ENCODE measurements at regions not wholly inside any gene's neighbourhood (a gene's known extent, or its start where the extent isn't known, plus 50 kb on each side); places are given as distances from the start of the nearest gene placed in this dataset.

DNA sequence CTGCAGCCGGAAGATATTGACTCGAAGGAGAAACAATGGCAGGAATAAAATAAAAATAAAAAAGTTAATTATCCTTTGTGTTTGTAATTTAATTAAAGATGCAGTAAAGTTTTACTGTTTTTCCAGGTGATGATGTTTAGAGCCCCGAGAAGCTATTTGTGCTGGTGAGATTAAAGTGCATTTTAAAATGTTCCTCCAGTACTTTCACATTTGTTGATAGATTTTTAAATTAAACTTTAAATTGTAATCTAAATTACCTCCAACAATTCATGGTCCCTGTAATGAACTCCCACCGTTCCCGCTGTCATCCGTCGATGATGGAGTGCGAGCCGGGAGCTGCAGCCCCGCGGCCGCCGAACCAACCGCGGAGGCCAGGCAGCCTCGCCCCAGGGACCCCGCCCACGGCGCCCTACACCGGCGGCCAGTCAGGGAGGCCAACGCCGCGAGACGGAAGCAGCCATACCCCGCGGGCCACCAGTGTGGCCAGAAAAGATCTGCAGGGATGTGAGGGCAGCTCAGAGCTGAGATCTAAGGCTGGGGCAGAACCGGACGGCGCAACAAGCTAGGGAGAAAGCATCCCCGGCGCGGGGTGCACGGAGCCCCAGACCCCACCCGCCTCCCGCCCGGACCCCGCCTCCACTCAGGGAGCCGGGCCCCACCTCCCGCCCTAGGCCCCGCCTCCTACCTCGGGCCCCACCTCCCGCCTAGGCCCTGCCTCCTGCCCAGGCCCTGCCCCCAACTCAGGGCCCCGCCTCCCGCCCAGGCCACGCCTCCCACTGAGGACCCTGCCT, 104.0 kb downstream of the FAM53A start (continued):
- no peak for TF ChIP-seq ZNF398 (CRISPR knock-in tag; IDR thresholded peaks at IDR 0.05)
- TF ChIP-seq ZNF584 (CRISPR knock-in tag; IDR thresholded peaks at IDR 0.05; ENCODE audit: low read depth) = no peak
- no peak for TF ChIP-seq ZC3H4 (CRISPR knock-in tag; IDR thresholded peaks at IDR 0.05; ENCODE audit: borderline replicate concordance)
- peak; percentile 44; the same call in 1 of the 2 replicates for TF ChIP-seq POLR2A (conservative IDR thresholded peaks at IDR 0.05)
- TF ChIP-seq SRSF3 (IDR thresholded peaks at IDR 0.05; ENCODE audit: insufficient read depth, low read length) = no peak
- TF ChIP-seq RNF2 (IDR thresholded peaks at IDR 0.05) = no peak
- no peak for TF ChIP-seq GMEB1 (CRISPR knock-in tag; IDR thresholded peaks at IDR 0.05)
- no peak for TF ChIP-seq MYNN (IDR thresholded peaks at IDR 0.05)
- TF ChIP-seq MYNN (CRISPR knock-in tag; IDR thresholded peaks at IDR 0.05) = no peak
- TF ChIP-seq, protein P1, sequence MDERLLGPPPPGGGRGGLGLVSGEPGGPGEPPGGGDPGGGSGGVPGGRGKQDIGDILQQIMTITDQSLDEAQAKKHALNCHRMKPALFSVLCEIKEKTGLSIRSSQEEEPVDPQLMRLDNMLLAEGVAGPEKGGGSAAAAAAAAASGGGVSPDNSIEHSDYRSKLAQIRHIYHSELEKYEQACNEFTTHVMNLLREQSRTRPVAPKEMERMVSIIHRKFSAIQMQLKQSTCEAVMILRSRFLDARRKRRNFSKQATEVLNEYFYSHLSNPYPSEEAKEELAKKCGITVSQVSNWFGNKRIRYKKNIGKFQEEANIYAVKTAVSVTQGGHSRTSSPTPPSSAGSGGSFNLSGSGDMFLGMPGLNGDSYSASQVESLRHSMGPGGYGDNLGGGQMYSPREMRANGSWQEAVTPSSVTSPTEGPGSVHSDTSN (CRISPR knock-in tag; IDR thresholded peaks at IDR 0.05; ENCODE audit: low read depth) = no peak
- TF ChIP-seq, protein P1 (tag; conservative IDR thresholded peaks at IDR 0.05; ENCODE audit: low read depth) = 0 out of 2 replicates have a peak, but pooled peaks have one; percentile 10
- TF ChIP-seq YY1 (IDR thresholded peaks at IDR 0.05; ENCODE audit: borderline replicate concordance in 1 of 3, control insufficient read depth in 1 of 3, extremely low read depth in 1 of 3, insufficient read depth in 3 of 3, insufficient read length in 1 of 3, insufficient replicate concordance in 2 of 3, low read depth in 1 of 3, low read length in 2 of 3) = peak in 2 of 3 experiments; percentile 54
- no peak for TF ChIP-seq FUS (optimal IDR thresholded peaks at IDR 0.05; ENCODE audit: low read depth, low read length)
- TF ChIP-seq MEIS2 (IDR thresholded peaks at IDR 0.05; ENCODE audit: partially characterized antibody) = peak; percentile 79
- TF ChIP-seq ZNF431 (CRISPR knock-in tag; IDR thresholded peaks at IDR 0.05) = 0 out of 2 replicates have a peak, but pooled peaks have one; percentile 4
- TF ChIP-seq, protein P2, sequence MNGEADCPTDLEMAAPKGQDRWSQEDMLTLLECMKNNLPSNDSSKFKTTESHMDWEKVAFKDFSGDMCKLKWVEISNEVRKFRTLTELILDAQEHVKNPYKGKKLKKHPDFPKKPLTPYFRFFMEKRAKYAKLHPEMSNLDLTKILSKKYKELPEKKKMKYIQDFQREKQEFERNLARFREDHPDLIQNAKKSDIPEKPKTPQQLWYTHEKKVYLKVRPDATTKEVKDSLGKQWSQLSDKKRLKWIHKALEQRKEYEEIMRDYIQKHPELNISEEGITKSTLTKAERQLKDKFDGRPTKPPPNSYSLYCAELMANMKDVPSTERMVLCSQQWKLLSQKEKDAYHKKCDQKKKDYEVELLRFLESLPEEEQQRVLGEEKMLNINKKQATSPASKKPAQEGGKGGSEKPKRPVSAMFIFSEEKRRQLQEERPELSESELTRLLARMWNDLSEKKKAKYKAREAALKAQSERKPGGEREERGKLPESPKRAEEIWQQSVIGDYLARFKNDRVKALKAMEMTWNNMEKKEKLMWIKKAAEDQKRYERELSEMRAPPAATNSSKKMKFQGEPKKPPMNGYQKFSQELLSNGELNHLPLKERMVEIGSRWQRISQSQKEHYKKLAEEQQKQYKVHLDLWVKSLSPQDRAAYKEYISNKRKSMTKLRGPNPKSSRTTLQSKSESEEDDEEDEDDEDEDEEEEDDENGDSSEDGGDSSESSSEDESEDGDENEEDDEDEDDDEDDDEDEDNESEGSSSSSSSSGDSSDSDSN (IDR thresholded peaks at IDR 0.05; ENCODE audit: borderline replicate concordance in 1 of 2, low read depth in 2 of 2, low read length in 2 of 2) = peak; percentile 41 to 47; a peak in 1 of 4 replicates
- TF ChIP-seq RBM17 (IDR thresholded peaks at IDR 0.05; ENCODE audit: borderline replicate concordance, low read depth, low read length) = no peak
- 0 out of 2 replicates have a peak, but pooled peaks have one; percentile 78 for TF ChIP-seq KAT7 (CRISPR knock-in tag; IDR thresholded peaks at IDR 0.05; ENCODE audit: borderline replicate concordance)
- TF ChIP-seq SREBF2 (CRISPR knock-in tag; IDR thresholded peaks at IDR 0.05) = no peak

Measured in K562 (cell line).